NCI-H1417 (cell line): ENCODE measurements at regions not wholly inside any gene's neighbourhood (a gene's known extent, or its start where the extent isn't known, plus 50 kb on each side); places are given as distances from the start of the nearest gene placed in this dataset.
"Not testable (repeated sequence)": the region's sequence is repeated elsewhere in the genome, so short reads cannot be mapped to it uniquely, and the experiment has no call there.

Experiments
- DNase-seq, 3 experiments: peaks; one replicate each; lab custom pipeline; 2025; lab: John Stamatoyannopoulos, UW

- not testable (repeated sequence) for DNase-seq
Measured at GRCh38 chr3:197459571-197459970, 96.2 kb downstream of the BDH1 start.

GRCh38 chr3:197458906-197459470, 96.8 kb downstream of the BDH1 start:
- no peak for DNase-seq

- no peak for DNase-seq
Measured at GRCh38 chr3:197458179-197458707, 97.5 kb downstream of the BDH1 start.

- DNase-seq = no peak
Measured at GRCh38 chr3:197456261-197457091, 99.3 kb downstream of the BDH1 start.

- not testable (repeated sequence) for DNase-seq
Measured at GRCh38 chr3:197454841-197455240, 100.9 kb downstream of the BDH1 start.

- peak in 1 of 3 experiments; percentile 31 for DNase-seq
Measured at GRCh38 chr3:197454014-197454413, 101.8 kb downstream of the BDH1 start.

GRCh38 chr3:197450810-197451209, 105.0 kb downstream of the BDH1 start:
- no peak for DNase-seq

- no peak for DNase-seq
Measured at GRCh38 chr3:197450308-197450707, 105.5 kb downstream of the BDH1 start.

- not testable (repeated sequence) for DNase-seq
Measured at GRCh38 chr3:197449181-197449580, 106.6 kb downstream of the BDH1 start.

- not testable (repeated sequence) for DNase-seq
Measured at GRCh38 chr3:197447781-197448180, 108.0 kb downstream of the BDH1 start.

GRCh38 chr3:197447057-197447456, 108.7 kb downstream of the BDH1 start:
- DNase-seq = no peak

GRCh38 chr3:197446700-197447056, 109.1 kb downstream of the BDH1 start:
- no peak for DNase-seq

- peak in 1 of 3 experiments; percentile 37 for DNase-seq
Measured at GRCh38 chr3:197445896-197446699, 109.7 kb downstream of the BDH1 start.

- no peak for DNase-seq
Measured at GRCh38 chr3:197444793-197445379, 110.9 kb downstream of the BDH1 start.

- DNase-seq = no peak
Measured at GRCh38 chr3:197443506-197443905, 112.3 kb downstream of the BDH1 start.

GRCh38 chr3:197440717-197441303, 115.0 kb downstream of the BDH1 start:
- no peak for DNase-seq

- no peak for DNase-seq
Measured at GRCh38 chr3:197438906-197439305, 116.9 kb downstream of the BDH1 start.

GRCh38 chr3:197435426-197435825, 120.3 kb downstream of the BDH1 start:
- DNase-seq = no peak

GRCh38 chr3:197434830-197435229, 120.9 kb downstream of the BDH1 start:
- DNase-seq = no peak

- no peak for DNase-seq
Measured at GRCh38 chr3:197432384-197433127, 123.2 kb downstream of the BDH1 start.

GRCh38 chr3:197431346-197431910, 124.3 kb downstream of the BDH1 start:
- no peak for DNase-seq
